ENCODE measurements at regions not wholly inside any gene's neighbourhood (a gene's known extent, or its start where the extent isn't known, plus 50 kb on each side); places are given as distances from the start of the nearest gene placed in this dataset.
A peak's percentile ranks its signal among the peaks of the same experiment; 100 is the strongest.

DNA sequence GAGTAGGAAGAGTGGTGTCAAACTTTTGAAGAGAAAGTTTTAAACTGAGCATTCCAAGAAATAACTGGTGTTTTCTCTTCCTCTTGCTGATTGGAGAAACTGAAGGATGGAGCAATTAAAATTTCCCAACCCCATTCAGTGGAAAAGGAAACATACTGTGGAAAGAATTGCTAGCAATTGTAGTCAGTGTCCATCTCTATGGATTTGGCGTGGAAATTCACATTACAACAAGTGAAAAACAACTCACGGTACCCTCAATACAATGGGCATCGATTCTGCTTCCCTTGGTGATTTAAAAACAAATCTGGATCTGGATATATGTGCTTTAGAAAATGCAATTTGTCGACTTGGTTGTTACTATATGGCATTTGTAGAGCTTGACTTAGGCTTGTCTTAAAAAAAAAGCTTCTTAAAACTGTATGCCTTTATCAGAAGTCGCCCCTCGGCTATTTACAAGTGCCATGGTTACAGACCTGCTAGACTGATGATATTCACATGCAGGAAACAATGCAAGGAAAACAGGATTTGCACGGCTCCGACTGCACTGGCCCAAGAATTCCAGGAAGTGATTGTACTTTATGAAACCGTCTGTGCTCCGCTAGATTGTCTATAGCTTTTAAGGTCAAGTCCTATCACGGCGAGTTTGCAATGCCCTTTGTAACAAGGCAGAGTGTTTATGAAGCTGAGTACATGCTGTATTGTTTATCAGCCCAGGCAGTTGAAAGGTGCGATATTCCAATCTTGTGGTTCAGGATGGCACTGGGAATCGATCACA is 131.7 kb upstream of the PHACTR1 start:
- H3K4me2 ChIP-seq: no peak overlapping the region
- Mint-ChIP-seq H3K36me3 (no peaks in the 10 kb centered on the region), H3K27ac (peak overlapping the region; percentile 99), H3K9me3 (no peaks in the 10 kb centered on the region), H3K4me3 (no peak overlapping the region), H3K27me3 (ENCODE audit: insufficient read depth, low read depth) (peaks cover 2% of the 10 kb centered on the region), H3K4me1 (peaks cover 14% of the 10 kb centered on the region)
- no peak overlapping the region for H3K4me3 ChIP-seq
- no peaks in the 10 kb centered on the region for H3K36me3 ChIP-seq
- TF ChIP-seq EZH2phosphoT487 (IDR thresholded peaks at IDR 0.05) (no peak), EZH2 (IDR thresholded peaks at IDR 0.05) (no peak)
- TF ChIP-seq, protein P1, sequence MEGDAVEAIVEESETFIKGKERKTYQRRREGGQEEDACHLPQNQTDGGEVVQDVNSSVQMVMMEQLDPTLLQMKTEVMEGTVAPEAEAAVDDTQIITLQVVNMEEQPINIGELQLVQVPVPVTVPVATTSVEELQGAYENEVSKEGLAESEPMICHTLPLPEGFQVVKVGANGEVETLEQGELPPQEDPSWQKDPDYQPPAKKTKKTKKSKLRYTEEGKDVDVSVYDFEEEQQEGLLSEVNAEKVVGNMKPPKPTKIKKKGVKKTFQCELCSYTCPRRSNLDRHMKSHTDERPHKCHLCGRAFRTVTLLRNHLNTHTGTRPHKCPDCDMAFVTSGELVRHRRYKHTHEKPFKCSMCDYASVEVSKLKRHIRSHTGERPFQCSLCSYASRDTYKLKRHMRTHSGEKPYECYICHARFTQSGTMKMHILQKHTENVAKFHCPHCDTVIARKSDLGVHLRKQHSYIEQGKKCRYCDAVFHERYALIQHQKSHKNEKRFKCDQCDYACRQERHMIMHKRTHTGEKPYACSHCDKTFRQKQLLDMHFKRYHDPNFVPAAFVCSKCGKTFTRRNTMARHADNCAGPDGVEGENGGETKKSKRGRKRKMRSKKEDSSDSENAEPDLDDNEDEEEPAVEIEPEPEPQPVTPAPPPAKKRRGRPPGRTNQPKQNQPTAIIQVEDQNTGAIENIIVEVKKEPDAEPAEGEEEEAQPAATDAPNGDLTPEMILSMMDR (IDR thresholded peaks at IDR 0.05): no peak
- H3K9me3 ChIP-seq (ENCODE audit: low read depth): no peaks in the 10 kb centered on the region
- H3K27ac ChIP-seq: no peak overlapping the region
- H3K9ac ChIP-seq: no peak overlapping the region
- no peaks in the 10 kb centered on the region for H3K27me3 ChIP-seq
- no peaks in the 10 kb centered on the region for H3K79me2 ChIP-seq (ENCODE audit: low read depth)
- H2AFZ ChIP-seq (replicated peaks): peak overlapping the region; percentile 77
- DNase-seq (ENCODE audit: low spot score): no peak
- no peaks in the 10 kb centered on the region for H4K20me1 ChIP-seq (ENCODE audit: low read depth)
- H3K4me1 ChIP-seq: no peaks in the 10 kb centered on the region
- H3F3A ChIP-seq (ENCODE audit: low read depth): no peaks in the 10 kb centered on the region

DNA sequence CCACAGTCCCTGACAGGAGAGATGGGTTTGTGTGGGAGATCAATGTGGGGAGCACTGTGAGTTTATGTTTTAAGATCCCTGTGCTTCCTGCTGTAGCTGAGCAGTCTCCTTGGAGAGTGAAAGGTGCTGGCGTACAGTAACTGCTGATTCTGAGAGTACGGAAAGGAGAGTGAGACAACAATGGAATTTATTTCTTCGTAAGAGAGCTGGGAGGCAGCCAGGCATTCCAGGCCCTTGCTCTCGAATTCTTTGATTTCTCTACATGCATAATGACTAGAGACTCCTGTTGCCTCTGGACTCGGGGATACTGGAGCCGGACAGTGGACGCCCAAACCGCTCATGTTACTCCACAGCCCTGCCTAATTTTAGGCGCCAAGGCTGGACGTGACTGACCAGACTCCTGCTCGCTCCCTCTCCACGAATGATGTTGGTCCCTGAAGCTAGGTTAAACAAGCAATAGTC is 131.0 kb upstream of the PHACTR1 start:
- H3K4me3 ChIP-seq: no peak overlapping the region
- no peaks in the 10 kb centered on the region for H4K20me1 ChIP-seq (ENCODE audit: low read depth)
- TF ChIP-seq, protein P1 (IDR thresholded peaks at IDR 0.05): no peak
- TF ChIP-seq EZH2phosphoT487 (IDR thresholded peaks at IDR 0.05) (no peak), EZH2 (IDR thresholded peaks at IDR 0.05) (no peak)
- Mint-ChIP-seq H3K9me3 (no peaks in the 10 kb centered on the region), H3K4me1 (peaks cover 14% of the 10 kb centered on the region), H3K36me3 (no peaks in the 10 kb centered on the region), H3K27ac (peak overlapping the region; percentile 99), H3K27me3 (ENCODE audit: insufficient read depth, low read depth) (peaks cover 2% of the 10 kb centered on the region), H3K4me3 (no peak overlapping the region)
- no peaks in the 10 kb centered on the region for H3K36me3 ChIP-seq
- H3K27me3 ChIP-seq: no peaks in the 10 kb centered on the region
- no peaks in the 10 kb centered on the region for H3F3A ChIP-seq (ENCODE audit: low read depth)
- H3K9me3 ChIP-seq (ENCODE audit: low read depth): no peaks in the 10 kb centered on the region
- H3K27ac ChIP-seq: no peak overlapping the region
- no peaks in the 10 kb centered on the region for H3K4me1 ChIP-seq
- peak overlapping the region; percentile 77 for H2AFZ ChIP-seq (replicated peaks)
- H3K4me2 ChIP-seq: no peak overlapping the region
- H3K9ac ChIP-seq: no peak overlapping the region
- DNase-seq (ENCODE audit: low spot score): no peak
- no peaks in the 10 kb centered on the region for H3K79me2 ChIP-seq (ENCODE audit: low read depth)

DNA sequence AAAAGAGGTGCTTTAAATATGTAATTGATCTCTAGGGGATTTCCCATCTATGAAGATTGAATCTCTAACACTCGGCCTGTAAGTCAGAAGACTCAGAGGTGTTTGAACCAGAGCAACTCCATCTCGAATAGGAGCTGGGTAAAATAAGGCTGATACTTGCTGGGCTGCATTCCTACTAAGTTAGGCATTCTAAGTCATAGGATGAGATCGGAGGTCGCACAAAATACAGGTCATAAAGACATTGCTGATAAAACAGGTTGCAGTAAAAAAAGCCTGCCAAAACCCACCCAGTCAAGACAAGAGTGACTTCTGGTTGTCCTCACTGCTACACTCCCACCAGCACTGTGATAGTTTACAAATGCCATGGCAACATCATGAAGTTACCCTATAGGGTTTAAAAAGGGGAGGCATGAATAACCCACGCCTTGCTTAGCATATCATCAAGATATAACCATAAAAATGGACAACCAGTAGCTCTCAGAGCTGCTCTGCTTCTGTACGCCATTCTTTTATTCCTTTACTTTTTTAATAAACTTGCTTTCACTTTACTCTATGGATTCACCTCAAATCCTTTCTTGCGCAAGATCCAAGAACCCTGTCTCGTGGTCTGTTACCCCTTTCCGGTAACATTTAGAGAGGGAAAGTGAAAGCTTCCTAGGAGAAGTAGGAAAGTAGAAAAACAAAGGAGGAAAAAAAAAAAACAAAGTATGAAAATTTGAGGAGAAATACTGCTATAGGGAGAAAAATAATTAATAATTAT is 129.7 kb upstream of the PHACTR1 start:
- DNase-seq (ENCODE audit: low spot score): no peak
- peaks cover 2% of the 10 kb centered on the region for H3K27me3 Mint-ChIP-seq (ENCODE audit: insufficient read depth, low read depth)
- Histone ChIP-seq H3K9ac (no peak overlapping the region), H3F3A (ENCODE audit: low read depth) (no peaks in the 10 kb centered on the region), H3K4me2 (no peak overlapping the region), H3K4me1 (no peaks in the 10 kb centered on the region), H4K20me1 (ENCODE audit: low read depth) (no peaks in the 10 kb centered on the region), H3K79me2 (ENCODE audit: low read depth) (no peaks in the 10 kb centered on the region), H3K36me3 (no peaks in the 10 kb centered on the region), H3K27ac (no peak overlapping the region), H3K9me3 (ENCODE audit: low read depth) (no peaks in the 10 kb centered on the region), H3K4me3 (no peak overlapping the region), H3K27me3 (no peaks in the 10 kb centered on the region), H2AFZ (replicated peaks) (no peak overlapping the region)
- H3K4me1 Mint-ChIP-seq: peaks cover 14% of the 10 kb centered on the region
- no peaks in the 10 kb centered on the region for H3K36me3 Mint-ChIP-seq
- peak overlapping the region; percentile 69 for H3K27ac Mint-ChIP-seq
- H3K9me3 Mint-ChIP-seq: no peaks in the 10 kb centered on the region
- TF ChIP-seq EZH2 (IDR thresholded peaks at IDR 0.05): no peak
- TF ChIP-seq, protein P1 (IDR thresholded peaks at IDR 0.05): no peak
- no peak for TF ChIP-seq EZH2phosphoT487 (IDR thresholded peaks at IDR 0.05)
- no peak overlapping the region for H3K4me3 Mint-ChIP-seq
